IMR-90 (cell line): ENCODE measurements at regions not wholly inside any gene's neighbourhood (a gene's known extent, or its start where the extent isn't known, plus 50 kb on each side); places are given as distances from the start of the nearest gene placed in this dataset.

ENCODE experiments used
- CEBPB ChIP-seq: IDR thresholded peaks from 2 replicates; pipeline ENCODE4 v1.6.1; 2012; ENCODE audit warnings: low read depth, low read length, improper control_type of control experiment
- FOS ChIP-seq: fragments of 150-350 bp; IDR thresholded peaks from 2 replicates; pipeline ENCODE4 v1.6.1; 2016; ENCODE audit warnings: low read depth, low read length
- MAFK ChIP-seq: IDR thresholded peaks from 2 replicates; pipeline ENCODE4 v1.6.1; 2012; ENCODE audit warnings: low read depth, low read length, improper control_type of control experiment
- MAZ ChIP-seq: IDR thresholded peaks from 2 replicates; pipeline ENCODE4 v1.6.1; 2012; ENCODE audit warnings: low read depth, mild to moderate bottlenecking, low read length, improper control_type of control experiment, moderate library complexity, borderline replicate concordance
- MXI1 ChIP-seq: IDR thresholded peaks from 2 replicates; pipeline ENCODE4 v1.6.1; 2012; ENCODE audit warnings: low read depth, mild to moderate bottlenecking, low read length, moderate library complexity, borderline replicate concordance
- NFE2L2 ChIP-seq: fragments of 150-350 bp; IDR thresholded peaks from 2 replicates; pipeline ENCODE4 v1.6.1; 2016; ENCODE audit warnings: low read depth, mild to moderate bottlenecking, low read length
- POLR2A ChIP-seq: IDR thresholded peaks from 2 replicates; pipeline ENCODE4 v1.6.1; 2012; ENCODE audit warnings: mild to moderate bottlenecking, low read depth, low read length
- RAD21 ChIP-seq: IDR thresholded peaks from 2 replicates; pipeline ENCODE4 v1.6.1; 2012; ENCODE audit warnings: low read length, improper control_type of control experiment
- RCOR1 ChIP-seq: IDR thresholded peaks from 2 replicates; pipeline ENCODE4 v1.6.1; 2012; ENCODE audit warnings: mild to moderate bottlenecking, low read length, improper control_type of control experiment; ENCODE audit not compliant: insufficient replicate concordance
- RFX5 ChIP-seq: IDR thresholded peaks from 2 replicates; pipeline ENCODE4 v1.8.0; 2012; ENCODE audit warnings: low read depth, mild to moderate bottlenecking, low read length, moderate library complexity
- SMC3 ChIP-seq: fragments of 150-350 bp; IDR thresholded peaks from 2 replicates; pipeline ENCODE4 v1.6.1; 2016; ENCODE audit warnings: low read depth, mild to moderate bottlenecking, antibody characterized with exemption, low read length, moderate library complexity
- TF ChIP-seq, protein P1 (sequence below): conservative IDR thresholded peaks from 2 replicates; pipeline ENCODE4 v1.5.1; 2012; ENCODE audit warnings: mild to moderate bottlenecking, low read depth, low read length, improper control_type of control experiment
- TF ChIP-seq, protein P2 (sequence below): fragments of 150-350 bp; IDR thresholded peaks from 2 replicates; pipeline ENCODE4 v1.6.1; 2016; ENCODE audit warnings: low read depth, mild to moderate bottlenecking, low read length, moderate library complexity, borderline replicate concordance
- TF ChIP-seq, protein P3 (sequence below): fragments of 150-350 bp; IDR thresholded peaks from 2 replicates; pipeline ENCODE4 v1.6.1; 2017; ENCODE audit warnings: mild to moderate bottlenecking, antibody characterized with exemption, low read length, low read depth

DNA sequence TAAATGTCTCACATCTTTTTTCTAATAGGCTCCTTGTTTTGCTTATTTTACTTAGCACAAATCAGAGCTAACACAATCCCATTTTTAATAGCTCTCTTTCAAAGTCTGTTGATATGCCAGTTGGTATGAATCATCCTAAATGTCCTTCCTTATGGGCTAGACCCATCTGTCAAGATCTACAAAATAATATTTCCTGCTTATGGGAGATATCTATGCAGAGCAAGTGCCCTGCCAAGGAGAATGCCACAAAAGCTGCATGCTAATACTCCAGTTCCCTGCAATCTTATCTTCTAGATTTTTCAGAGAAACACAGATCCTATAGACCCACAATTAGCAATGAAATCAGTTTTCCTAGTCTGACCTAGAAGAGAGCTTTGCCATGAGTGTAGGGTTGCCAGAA lies 230.8 kb upstream of the NPVF start:
- TF ChIP-seq, protein P1, sequence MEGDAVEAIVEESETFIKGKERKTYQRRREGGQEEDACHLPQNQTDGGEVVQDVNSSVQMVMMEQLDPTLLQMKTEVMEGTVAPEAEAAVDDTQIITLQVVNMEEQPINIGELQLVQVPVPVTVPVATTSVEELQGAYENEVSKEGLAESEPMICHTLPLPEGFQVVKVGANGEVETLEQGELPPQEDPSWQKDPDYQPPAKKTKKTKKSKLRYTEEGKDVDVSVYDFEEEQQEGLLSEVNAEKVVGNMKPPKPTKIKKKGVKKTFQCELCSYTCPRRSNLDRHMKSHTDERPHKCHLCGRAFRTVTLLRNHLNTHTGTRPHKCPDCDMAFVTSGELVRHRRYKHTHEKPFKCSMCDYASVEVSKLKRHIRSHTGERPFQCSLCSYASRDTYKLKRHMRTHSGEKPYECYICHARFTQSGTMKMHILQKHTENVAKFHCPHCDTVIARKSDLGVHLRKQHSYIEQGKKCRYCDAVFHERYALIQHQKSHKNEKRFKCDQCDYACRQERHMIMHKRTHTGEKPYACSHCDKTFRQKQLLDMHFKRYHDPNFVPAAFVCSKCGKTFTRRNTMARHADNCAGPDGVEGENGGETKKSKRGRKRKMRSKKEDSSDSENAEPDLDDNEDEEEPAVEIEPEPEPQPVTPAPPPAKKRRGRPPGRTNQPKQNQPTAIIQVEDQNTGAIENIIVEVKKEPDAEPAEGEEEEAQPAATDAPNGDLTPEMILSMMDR = no peak
- no peak for TF ChIP-seq POLR2A
- no peak for TF ChIP-seq MXI1
- TF ChIP-seq MAFK = no peak
- TF ChIP-seq, protein P2, sequence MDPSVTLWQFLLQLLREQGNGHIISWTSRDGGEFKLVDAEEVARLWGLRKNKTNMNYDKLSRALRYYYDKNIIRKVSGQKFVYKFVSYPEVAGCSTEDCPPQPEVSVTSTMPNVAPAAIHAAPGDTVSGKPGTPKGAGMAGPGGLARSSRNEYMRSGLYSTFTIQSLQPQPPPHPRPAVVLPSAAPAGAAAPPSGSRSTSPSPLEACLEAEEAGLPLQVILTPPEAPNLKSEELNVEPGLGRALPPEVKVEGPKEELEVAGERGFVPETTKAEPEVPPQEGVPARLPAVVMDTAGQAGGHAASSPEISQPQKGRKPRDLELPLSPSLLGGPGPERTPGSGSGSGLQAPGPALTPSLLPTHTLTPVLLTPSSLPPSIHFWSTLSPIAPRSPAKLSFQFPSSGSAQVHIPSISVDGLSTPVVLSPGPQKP = no peak
- no peak for TF ChIP-seq CEBPB
- no peak for TF ChIP-seq RCOR1
- no peak for TF ChIP-seq NFE2L2
- TF ChIP-seq, protein P3, sequence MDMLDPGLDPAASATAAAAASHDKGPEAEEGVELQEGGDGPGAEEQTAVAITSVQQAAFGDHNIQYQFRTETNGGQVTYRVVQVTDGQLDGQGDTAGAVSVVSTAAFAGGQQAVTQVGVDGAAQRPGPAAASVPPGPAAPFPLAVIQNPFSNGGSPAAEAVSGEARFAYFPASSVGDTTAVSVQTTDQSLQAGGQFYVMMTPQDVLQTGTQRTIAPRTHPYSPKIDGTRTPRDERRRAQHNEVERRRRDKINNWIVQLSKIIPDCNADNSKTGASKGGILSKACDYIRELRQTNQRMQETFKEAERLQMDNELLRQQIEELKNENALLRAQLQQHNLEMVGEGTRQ = no peak
- TF ChIP-seq SMC3 = no peak
- no peak for TF ChIP-seq RFX5
- no peak for TF ChIP-seq MAZ
- TF ChIP-seq RAD21 = no peak
- TF ChIP-seq FOS = no peak
